ENCODE measurements at regions not wholly inside any gene's neighbourhood (a gene's known extent, or its start where the extent isn't known, plus 50 kb on each side); places are given as distances from the start of the nearest gene placed in this dataset.

- TF ChIP-seq CTCF (IDR thresholded peaks at IDR 0.05; ENCODE audit: low read length), result no peak
- no peak for TF ChIP-seq EZH2phosphoT487 (IDR thresholded peaks at IDR 0.05; ENCODE audit: low read length)
These were observed 73.6 kb upstream of the PPP2R5C start for GRCh38 chr14:101687756-101688546.
